Gastroesophageal sphincter (tissue), 2 donors: ENCODE measurements at regions not wholly inside any gene's neighbourhood (a gene's known extent, or its start where the extent isn't known, plus 50 kb on each side); places are given as distances from the start of the nearest gene placed in this dataset.

Source experiments
- EP300 ChIP-seq: sonication (generic); formaldehyde crosslinking; IDR thresholded peaks from one replicate; pipeline ENCODE4 v1.6.1; 2017; ENCODE audit warnings: antibody characterized with exemption, mild to moderate bottlenecking
- POLR2A ChIP-seq, 2 donors: fragments of 450-650 bp; IDR thresholded peaks; one replicate each; pipeline ENCODE4 v1.6.1; 2017; ENCODE audit warnings: antibody characterized with exemption in 2 of 2, mild to moderate bottlenecking in 2 of 2, moderate library complexity in 1 of 2

GRCh38 chr3:59551834-59552233 is 502.0 kb upstream of the CFAP20DC start:
- TF ChIP-seq POLR2A (IDR thresholded peaks at IDR 0.05) (no peak), EP300 (no peak)
